RWPE1 (cell line): ENCODE measurements at regions not wholly inside any gene's neighbourhood (a gene's known extent, or its start where the extent isn't known, plus 50 kb on each side); places are given as distances from the start of the nearest gene placed in this dataset.

Experiments used
- CTCF ChIA-PET: fragments of 350-600 bp; sonication (Branson Sonifier 250); formaldehyde crosslinking; extraction: SDS; loops from one replicate; lab custom pipeline; 2021; lab: Yijun Ruan, JAX
- POLR2A ChIA-PET: fragments of 400-600 bp; formaldehyde crosslinking; extraction: SDS; loops from one replicate; lab custom pipeline; 2020; ENCODE audit warnings: antibody characterized with exemption; ENCODE audit not compliant: low non-redundant PET; lab: Yijun Ruan, JAX
- DNase-seq: peaks from one replicate; pipeline ENCODE4 v3.0.0; 2012; ENCODE audit warnings: low spot score
- H3K27ac ChIP-seq: fragments of 450-650 bp; 2 replicates; pipeline ENCODE4 v1.5.1; 2017
- CTCF ChIP-seq: fragments of 450-650 bp; conservative IDR thresholded peaks from 2 replicates; pipeline ENCODE4 v1.5.1; 2017; ENCODE audit warnings: low read depth, mild to moderate bottlenecking

GRCh38 chr2:240364961-240365775 lies 70.3 kb upstream of the GPC1 start:
- ChIA-PET POLR2A (no interaction called here), CTCF (no interaction called here)
- H3K27ac ChIP-seq: peak overlapping the region; percentile 42; the same call in 1 of the 2 replicates
- no peak for DNase-seq
- TF ChIP-seq CTCF: no peak

- no peak for DNase-seq
- H3K27ac ChIP-seq: peak overlapping the region; percentile 42
- ChIA-PET POLR2A (no interaction called here), CTCF (interaction anchor here (0.7 kb wide), 1 partner anchor 73 kb away, joined by 3 read pairs; no protein-coding TSS in a partner anchor)
- no peak for TF ChIP-seq CTCF
Measured at GRCh38 chr2:240365971-240366471, 69.4 kb upstream of the GPC1 start.

- CTCF ChIA-PET: no interaction called here
- POLR2A ChIA-PET: no interaction called here
- peak overlapping the region; percentile 42; the same call in 1 of the 2 replicates for H3K27ac ChIP-seq
- no peak for DNase-seq
- no peak for TF ChIP-seq CTCF
Measured at GRCh38 chr2:240366901-240367300, 68.6 kb upstream of the GPC1 start.

- ChIA-PET POLR2A (no interaction called here), CTCF (interaction anchor here (0.5 kb wide), 1 partner anchor 32 kb away, joined by 3 read pairs; no protein-coding TSS in a partner anchor)
- no peak for DNase-seq
- H3K27ac ChIP-seq: peak overlapping the region; percentile 98
- TF ChIP-seq CTCF: no peak
Measured at GRCh38 chr2:240367721-240368120, 67.7 kb upstream of the GPC1 start.

GRCh38 chr2:240368781-240369331 lies 66.6 kb upstream of the GPC1 start:
- POLR2A ChIA-PET: no interaction called here

More at GRCh38 chr2:240368781-240369331, 66.6 kb upstream of the GPC1 start:
- CTCF ChIA-PET: interaction anchor here (0.6 kb wide), 1 partner anchor 80 kb away, joined by 3 read pairs; no protein-coding TSS in a partner anchor
- peak overlapping the region; percentile 98 for H3K27ac ChIP-seq
- DNase-seq: peak; percentile 26
- TF ChIP-seq CTCF: no peak
